ENCODE measurements at regions not wholly inside any gene's neighbourhood (a gene's known extent, or its start where the extent isn't known, plus 50 kb on each side); places are given as distances from the start of the nearest gene placed in this dataset.

- CTCF ChIA-PET, result no interaction called here
- Mint-ChIP-seq H3K27me3 (no peaks in the 10 kb centered on the region), H3K36me3 (no peaks in the 10 kb centered on the region), H3K27ac (no peak overlapping the region), H3K9me3 (no peaks in the 10 kb centered on the region), H3K4me3 (no peak overlapping the region), H3K4me1 (no peaks in the 10 kb centered on the region)
- no peak for DNase-seq
These were observed 345.6 kb downstream of the SLC16A7 start for GRCh38 chr12:59941461-59941860.

DNA sequence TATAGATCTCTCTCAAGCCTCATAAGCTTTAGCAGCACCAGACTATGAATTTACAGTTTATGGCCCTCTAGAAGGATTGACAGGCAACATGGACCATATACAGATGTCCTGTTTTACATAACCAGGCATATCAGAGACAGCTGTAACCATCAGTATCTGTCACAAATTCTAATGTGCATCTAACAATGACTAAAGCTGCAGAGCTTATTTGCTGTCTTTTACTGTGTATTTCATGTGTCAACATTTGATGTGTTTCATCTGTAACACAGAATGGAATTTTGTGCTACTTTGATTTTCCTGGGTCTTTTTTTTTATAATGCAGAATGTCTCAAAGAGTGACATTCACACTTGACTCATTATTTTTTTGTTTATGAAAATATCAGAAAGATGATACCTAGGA is 348.3 kb downstream of the SLC16A7 start:
- Mint-ChIP-seq H3K27me3 (no peaks in the 10 kb centered on the region), H3K4me3 (no peak overlapping the region), H3K36me3 (no peaks in the 10 kb centered on the region), H3K27ac (no peak overlapping the region), H3K9me3 (peaks cover 1% of the 10 kb centered on the region), H3K4me1 (no peaks in the 10 kb centered on the region)
- no peak for DNase-seq
- CTCF ChIA-PET, result no interaction called here

- no peak overlapping the region for H3K27ac Mint-ChIP-seq
- H3K9me3 Mint-ChIP-seq, result peaks cover 5% of the 10 kb centered on the region
- H3K36me3 Mint-ChIP-seq, result no peaks in the 10 kb centered on the region
- no peaks in the 10 kb centered on the region for H3K27me3 Mint-ChIP-seq
- H3K4me3 Mint-ChIP-seq, result no peak overlapping the region
- no peaks in the 10 kb centered on the region for H3K4me1 Mint-ChIP-seq
- no peak for DNase-seq
- CTCF ChIA-PET, result no interaction called here
These were observed 350.8 kb downstream of the SLC16A7 start for GRCh38 chr12:59946635-59947034.

DNA sequence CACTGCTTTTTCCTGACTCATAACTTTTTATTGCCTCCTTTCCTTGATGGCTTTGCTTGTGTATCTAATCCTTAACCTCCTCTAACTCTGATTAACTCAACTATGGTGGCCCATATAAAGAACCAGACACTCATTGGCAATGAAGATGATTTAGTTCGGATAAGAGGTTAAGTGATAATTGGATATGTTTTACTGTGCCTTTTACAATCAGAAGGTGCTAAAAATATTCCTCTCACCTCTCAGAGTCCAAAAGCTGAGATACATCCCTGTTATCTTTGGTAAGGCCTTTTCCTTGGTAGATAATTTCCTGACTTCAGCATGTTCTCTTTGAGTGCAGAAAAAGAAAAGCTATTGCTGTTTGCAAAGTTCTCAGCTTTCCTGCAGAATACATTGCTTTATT is 367.7 kb downstream of the SLC16A7 start:
- H3K9me3 Mint-ChIP-seq, result peaks cover 2% of the 10 kb centered on the region
- H3K27me3 Mint-ChIP-seq, result no peaks in the 10 kb centered on the region
- H3K36me3 Mint-ChIP-seq, result no peaks in the 10 kb centered on the region
- CTCF ChIA-PET, result no interaction called here
- H3K4me3 Mint-ChIP-seq, result no peak overlapping the region
- no peak overlapping the region for H3K27ac Mint-ChIP-seq
- no peaks in the 10 kb centered on the region for H3K4me1 Mint-ChIP-seq
- no peak for DNase-seq

DNA sequence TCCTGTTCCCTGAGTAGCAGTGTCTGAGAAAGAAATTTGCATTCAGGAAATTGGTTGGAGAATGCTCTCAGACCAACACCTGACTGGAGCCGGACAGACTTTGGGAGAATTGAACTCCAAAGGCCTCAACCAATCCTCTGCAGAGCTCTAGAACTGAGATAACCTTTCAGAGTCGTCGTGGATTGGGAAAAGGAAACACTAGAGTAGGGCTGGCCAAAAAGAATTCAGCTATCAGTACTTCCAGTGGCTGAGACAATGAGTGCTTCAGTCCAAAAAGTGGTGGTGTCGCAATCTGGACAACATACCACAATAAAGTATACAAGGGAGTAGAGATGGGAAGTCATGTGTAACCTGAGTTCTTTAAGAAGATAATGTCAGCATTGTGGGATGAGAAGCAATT is 377.1 kb downstream of the SLC16A7 start:
- Mint-ChIP-seq H3K9me3 (no peaks in the 10 kb centered on the region), H3K4me3 (no peak overlapping the region), H3K4me1 (no peaks in the 10 kb centered on the region), H3K27me3 (no peaks in the 10 kb centered on the region), H3K36me3 (no peaks in the 10 kb centered on the region), H3K27ac (no peak overlapping the region)
- CTCF ChIA-PET, result interaction anchor here (0.6 kb wide), 1 partner anchor 231 kb away, joined by 3 read pairs; no protein-coding TSS in a partner anchor
- DNase-seq, result no peak

GRCh38 chr12:59973515-59973914 is 377.7 kb downstream of the SLC16A7 start:
- Mint-ChIP-seq H3K9me3 (no peaks in the 10 kb centered on the region), H3K4me1 (no peaks in the 10 kb centered on the region), H3K27ac (no peak overlapping the region), H3K36me3 (no peaks in the 10 kb centered on the region), H3K27me3 (no peaks in the 10 kb centered on the region), H3K4me3 (no peak overlapping the region)
- CTCF ChIA-PET, result interaction anchor here (0.6 kb wide), 1 partner anchor 231 kb away, joined by 3 read pairs; no protein-coding TSS in a partner anchor
- DNase-seq, result no peak

- Mint-ChIP-seq H3K4me1 (no peaks in the 10 kb centered on the region), H3K9me3 (no peaks in the 10 kb centered on the region), H3K4me3 (no peak overlapping the region), H3K27me3 (no peaks in the 10 kb centered on the region), H3K36me3 (no peaks in the 10 kb centered on the region), H3K27ac (no peak overlapping the region)
- CTCF ChIA-PET, result no interaction called here
- DNase-seq, result no peak
These were observed 381.9 kb downstream of the SLC16A7 start for GRCh38 chr12:59977779-59978178.

DNA sequence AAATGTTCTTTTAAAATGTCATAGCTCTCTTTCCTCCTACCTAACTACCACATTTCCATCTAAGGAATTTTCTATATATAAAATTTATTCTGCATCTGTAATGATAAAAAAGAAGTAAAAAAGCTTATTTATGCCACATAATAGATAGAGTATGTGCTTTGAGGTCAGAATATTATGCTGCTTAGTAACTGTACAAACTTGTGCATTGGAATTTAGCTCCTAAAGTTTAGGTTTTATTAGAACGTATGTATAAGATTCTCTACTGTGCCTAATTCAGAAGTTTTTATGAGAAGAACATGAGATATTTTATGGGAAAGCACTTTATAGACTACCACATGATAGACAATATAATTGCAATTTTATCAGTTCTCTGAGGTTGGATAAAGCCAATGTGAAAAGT is 384.6 kb downstream of the SLC16A7 start:
- no peak for DNase-seq
- H3K4me1 Mint-ChIP-seq, result no peaks in the 10 kb centered on the region
- no peaks in the 10 kb centered on the region for H3K9me3 Mint-ChIP-seq
- H3K27me3 Mint-ChIP-seq, result no peaks in the 10 kb centered on the region
- no peak overlapping the region for H3K4me3 Mint-ChIP-seq
- CTCF ChIA-PET, result no interaction called here
- no peaks in the 10 kb centered on the region for H3K36me3 Mint-ChIP-seq
- no peak overlapping the region for H3K27ac Mint-ChIP-seq

GRCh38 chr12:59999291-59999690 is 403.5 kb downstream of the SLC16A7 start:
- H3K27ac Mint-ChIP-seq, result no peak overlapping the region
- no peaks in the 10 kb centered on the region for H3K9me3 Mint-ChIP-seq
- CTCF ChIA-PET, result no interaction called here
- no peak for DNase-seq
- no peaks in the 10 kb centered on the region for H3K27me3 Mint-ChIP-seq
- H3K4me1 Mint-ChIP-seq, result no peaks in the 10 kb centered on the region
- H3K4me3 Mint-ChIP-seq, result no peak overlapping the region
- H3K36me3 Mint-ChIP-seq, result no peaks in the 10 kb centered on the region

- no peaks in the 10 kb centered on the region for H3K36me3 Mint-ChIP-seq
- H3K4me1 Mint-ChIP-seq, result no peaks in the 10 kb centered on the region
- no peak overlapping the region for H3K27ac Mint-ChIP-seq
- peaks cover 2% of the 10 kb centered on the region for H3K9me3 Mint-ChIP-seq
- no peak for DNase-seq
- H3K4me3 Mint-ChIP-seq, result no peak overlapping the region
- H3K27me3 Mint-ChIP-seq, result no peaks in the 10 kb centered on the region
- CTCF ChIA-PET, result no interaction called here
These were observed 414.7 kb downstream of the SLC16A7 start for GRCh38 chr12:60010486-60010885.

DNA sequence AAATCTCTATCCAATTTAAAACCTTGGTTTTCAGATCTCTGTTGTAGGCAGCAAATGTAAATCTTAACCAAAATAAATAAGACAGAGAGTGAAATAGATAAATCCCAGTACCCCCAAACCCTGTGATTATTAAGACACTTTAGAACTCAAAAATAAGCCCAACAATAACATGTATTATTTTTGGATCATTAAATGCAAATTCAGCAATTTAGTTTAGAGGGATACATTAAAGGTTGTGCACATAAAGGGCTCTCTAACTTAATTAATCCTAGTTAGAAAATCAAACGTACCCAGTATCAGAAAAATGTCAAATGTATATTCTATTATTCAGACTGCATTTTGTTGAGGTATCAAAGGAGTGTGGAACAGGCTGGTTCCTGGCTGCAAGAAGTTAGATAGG is 416.8 kb downstream of the SLC16A7 start:
- CTCF ChIA-PET, result no interaction called here
- Mint-ChIP-seq H3K27ac (no peak overlapping the region), H3K4me3 (no peak overlapping the region), H3K36me3 (no peaks in the 10 kb centered on the region), H3K9me3 (peaks cover 2% of the 10 kb centered on the region), H3K27me3 (no peaks in the 10 kb centered on the region), H3K4me1 (no peaks in the 10 kb centered on the region)
- no peak for DNase-seq

GRCh38 chr12:60014436-60014835 is 418.6 kb downstream of the SLC16A7 start:
- no peaks in the 10 kb centered on the region for H3K36me3 Mint-ChIP-seq
- no peak for DNase-seq
- no peak overlapping the region for H3K27ac Mint-ChIP-seq
- no peaks in the 10 kb centered on the region for H3K4me1 Mint-ChIP-seq
- peaks cover 6% of the 10 kb centered on the region for H3K9me3 Mint-ChIP-seq
- H3K27me3 Mint-ChIP-seq, result no peaks in the 10 kb centered on the region
- no peak overlapping the region for H3K4me3 Mint-ChIP-seq
- CTCF ChIA-PET, result no interaction called here

- H3K27me3 Mint-ChIP-seq, result no peaks in the 10 kb centered on the region
- CTCF ChIA-PET, result no interaction called here
- H3K36me3 Mint-ChIP-seq, result no peaks in the 10 kb centered on the region
- H3K4me1 Mint-ChIP-seq, result no peaks in the 10 kb centered on the region
- no peak overlapping the region for H3K27ac Mint-ChIP-seq
- H3K9me3 Mint-ChIP-seq, result peaks cover 3% of the 10 kb centered on the region
- DNase-seq, result no peak
- H3K4me3 Mint-ChIP-seq, result no peak overlapping the region
These were observed 424.2 kb downstream of the SLC16A7 start for GRCh38 chr12:60020068-60020467.

DNA sequence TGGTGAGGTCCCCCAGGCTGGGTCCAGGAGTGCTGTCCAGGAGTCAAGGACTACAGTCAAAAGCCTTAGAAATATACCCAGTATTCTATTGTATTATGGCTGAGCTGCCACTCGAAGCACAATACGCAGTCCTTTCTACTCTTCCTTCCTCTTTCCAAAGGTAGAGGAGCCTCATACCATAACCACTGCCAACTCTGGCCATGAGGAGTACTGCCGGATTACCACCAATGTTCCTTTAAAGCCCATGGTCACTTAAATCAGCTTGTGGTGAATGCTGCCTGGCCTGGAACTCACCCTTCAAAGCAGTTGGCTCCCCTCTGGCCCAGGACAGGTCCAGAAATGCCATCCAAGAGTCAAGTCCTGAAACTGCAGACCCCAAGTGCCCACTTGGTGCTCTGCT is 425.4 kb downstream of the SLC16A7 start:
- Mint-ChIP-seq H3K4me3 (no peak overlapping the region), H3K36me3 (no peaks in the 10 kb centered on the region), H3K4me1 (no peaks in the 10 kb centered on the region), H3K27me3 (no peaks in the 10 kb centered on the region), H3K27ac (no peak overlapping the region), H3K9me3 (peaks cover 3% of the 10 kb centered on the region)
- DNase-seq, result no peak
- CTCF ChIA-PET, result no interaction called here

- Mint-ChIP-seq H3K4me1 (no peaks in the 10 kb centered on the region), H3K27me3 (no peaks in the 10 kb centered on the region), H3K9me3 (no peaks in the 10 kb centered on the region), H3K27ac (no peak overlapping the region), H3K36me3 (no peaks in the 10 kb centered on the region), H3K4me3 (no peak overlapping the region)
- CTCF ChIA-PET, result no interaction called here
- DNase-seq, result no peak
These were observed 431.4 kb downstream of the SLC16A7 start for GRCh38 chr12:60027266-60027665.

- Mint-ChIP-seq H3K27me3 (no peaks in the 10 kb centered on the region), H3K27ac (no peak overlapping the region), H3K4me3 (no peak overlapping the region), H3K36me3 (no peaks in the 10 kb centered on the region), H3K9me3 (peaks cover 7% of the 10 kb centered on the region), H3K4me1 (no peaks in the 10 kb centered on the region)
- CTCF ChIA-PET, result no interaction called here
- no peak for DNase-seq
These were observed 438.3 kb downstream of the SLC16A7 start for GRCh38 chr12:60034147-60034546.
